Coronary artery (tissue), 2 donors: ENCODE measurements at regions not wholly inside any gene's neighbourhood (a gene's known extent, or its start where the extent isn't known, plus 50 kb on each side); places are given as distances from the start of the nearest gene placed in this dataset.

Experiments
- DNase-seq: peaks from one replicate; pipeline ENCODE4 v3.0.0-alpha.2; 2017; ENCODE audit warnings: low spot score
- H3K27ac ChIP-seq, 2 donors: fragments of 200-600 bp; sonication (generic); one replicate each; pipeline ENCODE4 v1.5.1; 2016 to 2019
- H3K4me3 ChIP-seq: fragments of 200-600 bp; sonication (generic); 2 replicates; pipeline ENCODE4 v1.5.1; 2016; ENCODE audit warnings: mild to moderate bottlenecking, moderate library complexity
- CTCF ChIP-seq: fragments of 200-600 bp; sonication (generic); IDR thresholded peaks from one replicate; pipeline ENCODE4 v1.5.1; 2019; ENCODE audit warnings: antibody characterized with exemption

GRCh38 chr2:211049321-211050018 lies 493.1 kb downstream of the CPS1 start:
- Histone ChIP-seq H3K4me3 (no peak overlapping the region), H3K27ac (no peak overlapping the region)
- no peak for DNase-seq
- TF ChIP-seq CTCF: no peak

- no peak for TF ChIP-seq CTCF
- Histone ChIP-seq H3K4me3 (no peak overlapping the region), H3K27ac (no peak overlapping the region)
- no peak for DNase-seq
These were observed 499.0 kb downstream of the CPS1 start for GRCh38 chr2:211055438-211055837.

- Histone ChIP-seq H3K4me3 (no peak overlapping the region), H3K27ac (no peak overlapping the region)
- no peak for TF ChIP-seq CTCF
- DNase-seq: no peak
These were observed 505.4 kb downstream of the CPS1 start for GRCh38 chr2:211061612-211062296.

- Histone ChIP-seq H3K27ac (no peak overlapping the region), H3K4me3 (no peak overlapping the region)
- no peak for TF ChIP-seq CTCF
- no peak for DNase-seq
These were observed 505.9 kb downstream of the CPS1 start for GRCh38 chr2:211062297-211062612.

GRCh38 chr2:211067029-211067428 lies 510.6 kb downstream of the CPS1 start:
- no peak for TF ChIP-seq CTCF

GRCh38 chr2:211068108-211068780 lies 511.8 kb downstream of the CPS1 start:
- Histone ChIP-seq H3K27ac (no peak overlapping the region), H3K4me3 (no peak overlapping the region)
- no peak for DNase-seq
- TF ChIP-seq CTCF: no peak

More at GRCh38 chr2:211067029-211067428, 510.6 kb downstream of the CPS1 start:
- no peak overlapping the region for H3K27ac ChIP-seq
- H3K4me3 ChIP-seq: no peak overlapping the region
- DNase-seq: no peak

GRCh38 chr2:211070547-211070946 lies 514.1 kb downstream of the CPS1 start:
- TF ChIP-seq CTCF: no peak
- DNase-seq: no peak

More at GRCh38 chr2:211070547-211070946, 514.1 kb downstream of the CPS1 start:
- Histone ChIP-seq H3K4me3 (no peak overlapping the region), H3K27ac (no peak overlapping the region)
